Natural killer cell (primary cell): ENCODE measurements at regions not wholly inside any gene's neighbourhood (a gene's known extent, or its start where the extent isn't known, plus 50 kb on each side); places are given as distances from the start of the nearest gene placed in this dataset.

Experiments used
- ATAC-seq, 3 donors: fragments of 150-1000 bp in 2 of 3; fragments of 200-7000 bp in 1 of 3; cut with Tn5 transposase; 1 replicate in 1 of 3; 2 replicates in 2 of 3; pipeline ENCODE4 v1.10.0; 2021; ENCODE audit warnings: mild to moderate bottlenecking in 2 of 3, moderate library complexity in 2 of 3
- DNase-seq, 2 donors: peaks; one replicate each; pipeline versions ENCODE4 v3.0.0 to v3.0.0-alpha.2; 2013 to 2021; ENCODE audit warnings: mixed read lengths in 1 of 2
- H3K27ac ChIP-seq: one replicate; pipeline ENCODE4 v1.5.1; 2013; ENCODE audit warnings: mild to moderate bottlenecking, low read length
- H3K27me3 ChIP-seq: one replicate; pipeline ENCODE4 v1.6.1; 2013; ENCODE audit warnings: low read length; ENCODE audit not compliant: control insufficient read depth, insufficient read depth
- H3K36me3 ChIP-seq: one replicate; pipeline ENCODE4 v1.6.1; 2013; ENCODE audit warnings: low read length; ENCODE audit not compliant: control insufficient read depth, insufficient read depth
- H3K4me1 ChIP-seq: one replicate; pipeline ENCODE4 v1.6.1; 2013; ENCODE audit warnings: low read length; ENCODE audit not compliant: control insufficient read depth, insufficient read depth
- H3K4me3 ChIP-seq: one replicate; pipeline ENCODE4 v1.5.1; 2013; ENCODE audit warnings: low read length
- H3K9me3 ChIP-seq: one replicate; pipeline ENCODE4 v1.6.1; 2013; ENCODE audit warnings: low read length; ENCODE audit not compliant: control insufficient read depth, insufficient read depth
- H3K27ac Mint-ChIP-seq, 2 donors: one replicate each; pipeline ENCODE4 v1.8.0; 2022; ENCODE audit warnings: mild to moderate bottlenecking in 2 of 2, mixed read lengths in 2 of 2, moderate library complexity in 1 of 2
- H3K27me3 Mint-ChIP-seq, 2 donors: one replicate each; pipeline ENCODE4 v1.8.0; 2022; ENCODE audit warnings: low read depth in 2 of 2, mixed read lengths in 2 of 2
- H3K36me3 Mint-ChIP-seq: one replicate; pipeline ENCODE4 v1.8.0; 2022; ENCODE audit warnings: mixed read lengths
- H3K4me1 Mint-ChIP-seq, 2 donors: one replicate each; pipeline ENCODE4 v1.8.0; 2022; ENCODE audit warnings: mixed read lengths in 2 of 2
- H3K4me3 Mint-ChIP-seq: one replicate; pipeline ENCODE4 v1.8.0; 2022; ENCODE audit warnings: mild to moderate bottlenecking, moderate library complexity, mixed read lengths
- H3K9me3 Mint-ChIP-seq, 2 donors: one replicate each; pipeline ENCODE4 v1.8.0; 2022; ENCODE audit warnings: mixed read lengths in 2 of 2
- WGBS: methylation state at CpG from one replicate; pipeline ENCODE4 v1.1.7; 2013; ENCODE audit warnings: missing lambda C conversion rate; ENCODE audit not compliant: insufficient coverage; 5-methylcytosine and 5-hydroxymethylcytosine counted together
- intact Hi-C: fragments of 100-400 bp; cut with micrococcal nuclease; formaldehyde crosslinking; loops from one replicate; pipeline ENCODE4 v1.14.2; 2022
- TF ChIP-seq, protein P1 (sequence below): fragments of 200-600 bp; IDR thresholded peaks from one replicate; pipeline ENCODE4 v1.8.0; 2022; ENCODE audit warnings: antibody characterized with exemption

DNA sequence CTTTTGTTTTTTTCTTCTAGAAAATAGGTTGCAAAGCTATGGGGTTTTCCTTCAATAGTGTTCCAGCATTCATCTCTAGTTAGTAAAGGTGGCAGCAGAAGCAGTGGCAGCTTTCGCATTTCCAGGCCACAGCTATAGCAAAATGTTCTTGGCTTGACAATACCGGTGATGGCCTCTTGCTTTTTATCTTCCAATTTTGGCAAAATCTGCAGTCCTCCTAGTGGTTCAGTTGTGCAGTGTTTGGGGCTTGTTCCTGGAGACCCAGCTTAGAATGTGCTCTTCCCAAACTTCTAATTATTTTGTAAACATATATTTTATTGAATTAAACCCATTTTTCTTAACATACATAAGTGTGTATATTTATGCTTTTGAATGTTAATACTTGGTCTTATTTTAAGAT is 370.6 kb upstream of the MAN1A1 start:
- Mint-ChIP-seq H3K4me3 (no peak overlapping the region), H3K36me3 (no peaks in the 10 kb centered on the region), H3K27ac (no peak overlapping the region), H3K9me3 (no peaks in the 10 kb centered on the region), H3K4me1 (peaks cover 0 to 10% of the 10 kb centered on the region in 2 donors), H3K27me3 (no peaks in the 10 kb centered on the region)
- DNase-seq: no peak
- intact Hi-C loops: no loop called here
- ATAC-seq: no peak
- no peaks in the 10 kb centered on the region for H3K36me3 ChIP-seq
- WGBS: 96% methylated on average over 2 of the region's 2 CpGs
- no peaks in the 10 kb centered on the region for H3K9me3 ChIP-seq
- no peaks in the 10 kb centered on the region for H3K27me3 ChIP-seq
- no peaks in the 10 kb centered on the region for H3K4me1 ChIP-seq
- TF ChIP-seq, protein P1, sequence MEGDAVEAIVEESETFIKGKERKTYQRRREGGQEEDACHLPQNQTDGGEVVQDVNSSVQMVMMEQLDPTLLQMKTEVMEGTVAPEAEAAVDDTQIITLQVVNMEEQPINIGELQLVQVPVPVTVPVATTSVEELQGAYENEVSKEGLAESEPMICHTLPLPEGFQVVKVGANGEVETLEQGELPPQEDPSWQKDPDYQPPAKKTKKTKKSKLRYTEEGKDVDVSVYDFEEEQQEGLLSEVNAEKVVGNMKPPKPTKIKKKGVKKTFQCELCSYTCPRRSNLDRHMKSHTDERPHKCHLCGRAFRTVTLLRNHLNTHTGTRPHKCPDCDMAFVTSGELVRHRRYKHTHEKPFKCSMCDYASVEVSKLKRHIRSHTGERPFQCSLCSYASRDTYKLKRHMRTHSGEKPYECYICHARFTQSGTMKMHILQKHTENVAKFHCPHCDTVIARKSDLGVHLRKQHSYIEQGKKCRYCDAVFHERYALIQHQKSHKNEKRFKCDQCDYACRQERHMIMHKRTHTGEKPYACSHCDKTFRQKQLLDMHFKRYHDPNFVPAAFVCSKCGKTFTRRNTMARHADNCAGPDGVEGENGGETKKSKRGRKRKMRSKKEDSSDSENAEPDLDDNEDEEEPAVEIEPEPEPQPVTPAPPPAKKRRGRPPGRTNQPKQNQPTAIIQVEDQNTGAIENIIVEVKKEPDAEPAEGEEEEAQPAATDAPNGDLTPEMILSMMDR: no peak
- H3K4me3 ChIP-seq: no peak overlapping the region
- no peak overlapping the region for H3K27ac ChIP-seq

DNA sequence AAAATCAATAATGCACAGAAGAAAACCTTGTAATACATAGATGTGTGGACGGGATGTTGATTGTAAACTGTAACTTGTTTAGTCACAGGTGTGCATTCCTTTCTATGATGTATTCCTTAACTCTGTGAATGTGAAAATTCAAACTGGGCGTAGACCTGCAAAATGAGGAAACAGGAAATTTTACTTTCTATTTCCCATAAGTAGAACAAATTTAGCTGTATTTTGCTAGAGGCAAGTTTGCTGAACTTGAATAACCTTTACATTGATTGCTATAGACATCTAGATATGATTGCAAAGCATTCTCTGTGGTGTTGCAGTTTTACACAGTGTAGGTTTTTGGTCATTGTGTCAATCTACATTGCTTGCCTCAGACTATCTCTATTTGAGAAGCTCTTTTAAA is 368.4 kb upstream of the MAN1A1 start:
- H3K27ac ChIP-seq: no peak overlapping the region
- DNase-seq (no peak), ATAC-seq (no peak)
- H3K27me3 ChIP-seq: no peaks in the 10 kb centered on the region
- intact Hi-C loops: no loop called here
- Mint-ChIP-seq H3K27me3 (no peaks in the 10 kb centered on the region), H3K9me3 (no peaks in the 10 kb centered on the region), H3K4me1 (peaks cover 0 to 10% of the 10 kb centered on the region in 2 donors), H3K27ac (no peak overlapping the region), H3K4me3 (no peak overlapping the region), H3K36me3 (no peaks in the 10 kb centered on the region)
- WGBS: 100% methylated on average over 1 of the region's 2 CpGs
- no peaks in the 10 kb centered on the region for H3K4me1 ChIP-seq
- H3K4me3 ChIP-seq: no peak overlapping the region
- H3K36me3 ChIP-seq: no peaks in the 10 kb centered on the region
- no peaks in the 10 kb centered on the region for H3K9me3 ChIP-seq
- TF ChIP-seq, protein P1: no peak

DNA sequence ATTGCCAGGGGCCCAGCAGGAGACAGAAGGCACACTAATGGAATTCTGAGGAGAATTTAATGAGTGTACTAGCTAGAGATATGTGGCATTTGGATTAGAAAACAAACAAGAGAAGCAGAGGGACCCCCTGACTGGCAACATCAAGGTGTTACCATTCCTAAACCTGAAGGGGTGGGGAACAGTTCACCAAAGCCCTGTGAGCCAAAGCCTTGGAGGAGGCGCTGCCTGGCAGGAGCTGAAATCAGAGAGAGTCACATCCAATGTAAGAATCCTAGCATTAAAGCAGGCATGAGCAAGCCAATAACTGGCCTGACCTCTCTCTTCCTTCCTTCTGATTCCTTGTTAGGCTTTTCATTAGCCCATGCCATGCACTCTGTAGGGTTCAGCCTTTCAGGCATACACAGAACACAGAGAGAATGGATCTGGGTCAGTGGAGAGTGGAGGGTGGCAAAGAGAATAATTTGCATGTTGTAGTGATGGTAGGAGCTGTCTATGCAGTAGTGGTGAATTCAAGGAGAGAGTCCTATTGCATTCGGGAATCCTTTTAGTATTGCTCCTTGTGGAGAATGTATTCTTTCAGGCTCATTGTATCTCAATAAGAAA is 367.2 kb upstream of the MAN1A1 start:
- H3K36me3 ChIP-seq: no peaks in the 10 kb centered on the region
- Mint-ChIP-seq H3K36me3 (no peaks in the 10 kb centered on the region), H3K27ac (no peak overlapping the region), H3K27me3 (no peaks in the 10 kb centered on the region), H3K9me3 (no peaks in the 10 kb centered on the region), H3K4me1 (peaks cover 0 to 10% of the 10 kb centered on the region in 2 donors), H3K4me3 (no peak overlapping the region)
- TF ChIP-seq, protein P1: no peak
- no peaks in the 10 kb centered on the region for H3K27me3 ChIP-seq
- ATAC-seq (no peak), DNase-seq (no peak)
- H3K9me3 ChIP-seq: no peaks in the 10 kb centered on the region
- no peak overlapping the region for H3K27ac ChIP-seq
- no peaks in the 10 kb centered on the region for H3K4me1 ChIP-seq
- no peak overlapping the region for H3K4me3 ChIP-seq
- intact Hi-C loops: no loop called here
- WGBS: 94% methylated on average over 1 of the region's 2 CpGs

DNA sequence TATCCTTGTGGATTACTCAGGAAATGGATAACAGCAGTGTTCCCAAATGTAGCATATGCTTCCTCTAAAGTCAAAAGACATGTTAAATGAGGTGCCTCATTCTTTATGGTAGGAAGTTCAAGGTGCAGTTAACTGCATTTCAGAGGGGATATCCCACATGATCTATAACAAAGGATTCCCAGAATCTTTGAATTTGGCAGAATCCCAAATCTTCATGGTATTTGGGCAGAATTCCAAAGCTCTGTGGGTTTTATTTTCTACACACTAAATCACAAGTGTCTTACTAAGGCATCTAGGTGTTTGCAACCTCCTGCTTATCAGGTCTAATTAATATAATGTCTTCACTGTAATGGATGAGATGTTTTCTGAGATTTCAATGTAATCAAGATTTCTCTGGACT is 364.3 kb upstream of the MAN1A1 start:
- H3K27me3 ChIP-seq: no peaks in the 10 kb centered on the region
- intact Hi-C loops: no loop called here
- no peaks in the 10 kb centered on the region for H3K9me3 ChIP-seq
- peaks cover 0 to 10% of the 10 kb centered on the region in 2 donors for H3K4me1 Mint-ChIP-seq
- no peak overlapping the region for H3K27ac Mint-ChIP-seq
- no peaks in the 10 kb centered on the region for H3K4me1 ChIP-seq
- no peak overlapping the region for H3K4me3 ChIP-seq
- no peaks in the 10 kb centered on the region for H3K36me3 ChIP-seq
- H3K4me3 Mint-ChIP-seq: no peak overlapping the region
- no peaks in the 10 kb centered on the region for H3K27me3 Mint-ChIP-seq
- no peak overlapping the region for H3K27ac ChIP-seq
- H3K9me3 Mint-ChIP-seq: no peaks in the 10 kb centered on the region
- TF ChIP-seq, protein P1: no peak
- H3K36me3 Mint-ChIP-seq: no peaks in the 10 kb centered on the region
- ATAC-seq: no peak
- DNase-seq: no peak
